Activated CD8-positive, alpha-beta T cell treated with anti-CD3 and anti-CD28 coated beads, Interleukin-2, amount 10 ng/mL, durations not matched to agents 7 days and 5 days (primary cell): ENCODE measurements at regions not wholly inside any gene's neighbourhood (a gene's known extent, or its start where the extent isn't known, plus 50 kb on each side); places are given as distances from the start of the nearest gene placed in this dataset.

Experiments
- ATAC-seq: fragments of 150-1000 bp; cut with Tn5 transposase; one replicate; pipeline ENCODE4 v1.10.0; 2021; ENCODE audit warnings: moderate library complexity
- CTCF ChIA-PET: fragments of 350-600 bp; sonication (Branson Sonifier 250); formaldehyde crosslinking; loops from one replicate; lab custom pipeline; 2021; ENCODE audit warnings: antibody characterized with exemption; lab: Charles Lee
- POLR2A ChIA-PET: fragments of 350-600 bp; sonication (Branson Sonifier 250); formaldehyde crosslinking; loops from one replicate; lab custom pipeline; 2021; ENCODE audit warnings: antibody characterized with exemption; lab: Charles Lee
- DNase-seq: peaks from one replicate; pipeline ENCODE4 v3.0.0-alpha.2; 2020
- H3K27ac Mint-ChIP-seq: one replicate; pipeline ENCODE4 v1.8.0; 2021; ENCODE audit warnings: mild to moderate bottlenecking, mixed read lengths
- H3K27me3 Mint-ChIP-seq: one replicate; pipeline ENCODE4 v1.8.0; 2021; ENCODE audit warnings: low read depth, mixed read lengths
- H3K36me3 Mint-ChIP-seq: one replicate; pipeline ENCODE4 v1.8.0; 2021; ENCODE audit warnings: low read depth, mixed read lengths
- H3K4me1 Mint-ChIP-seq: one replicate; pipeline ENCODE4 v1.8.0; 2021; ENCODE audit warnings: low read depth, mixed read lengths
- H3K4me3 Mint-ChIP-seq: one replicate; pipeline ENCODE4 v1.8.0; 2021; ENCODE audit warnings: mild to moderate bottlenecking, mixed read lengths
- H3K9me3 Mint-ChIP-seq: one replicate; pipeline ENCODE4 v1.8.0; 2022; ENCODE audit warnings: mixed read lengths; ENCODE audit not compliant: insufficient read depth

DNA sequence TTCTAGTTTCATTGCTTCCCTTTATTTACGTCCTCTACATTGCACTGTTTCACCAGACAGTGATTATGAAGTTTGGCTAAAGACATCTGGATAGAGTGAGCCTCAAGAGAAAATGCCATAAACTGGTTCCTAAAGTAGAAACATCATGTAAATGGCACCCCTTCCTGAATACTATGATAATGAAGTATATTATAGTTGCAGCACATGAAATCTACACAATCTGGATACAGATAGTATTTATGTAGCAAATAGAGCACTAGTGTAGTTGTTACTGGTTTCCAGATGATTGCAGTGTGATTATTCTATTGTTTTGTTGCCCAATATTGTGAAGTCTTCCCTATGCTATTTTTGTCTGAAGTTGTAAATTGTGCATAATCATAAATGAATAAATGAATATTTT lies 2786.9 kb upstream of the PCDH20 start:
- ATAC-seq (no peak), DNase-seq (no peak)
- Mint-ChIP-seq H3K4me3 (no peak overlapping the region), H3K36me3 (no peaks in the 10 kb centered on the region), H3K27me3 (no peaks in the 10 kb centered on the region), H3K4me1 (no peaks in the 10 kb centered on the region), H3K9me3 (peaks cover 12% of the 10 kb centered on the region), H3K27ac (no peak overlapping the region)
- POLR2A ChIA-PET: no interaction called here
- CTCF ChIA-PET: no interaction called here

- no peaks in the 10 kb centered on the region for H3K36me3 Mint-ChIP-seq
- no peak for ATAC-seq
Measured at GRCh38 chr13:64197232-64197631, 2781.6 kb upstream of the PCDH20 start.

DNA sequence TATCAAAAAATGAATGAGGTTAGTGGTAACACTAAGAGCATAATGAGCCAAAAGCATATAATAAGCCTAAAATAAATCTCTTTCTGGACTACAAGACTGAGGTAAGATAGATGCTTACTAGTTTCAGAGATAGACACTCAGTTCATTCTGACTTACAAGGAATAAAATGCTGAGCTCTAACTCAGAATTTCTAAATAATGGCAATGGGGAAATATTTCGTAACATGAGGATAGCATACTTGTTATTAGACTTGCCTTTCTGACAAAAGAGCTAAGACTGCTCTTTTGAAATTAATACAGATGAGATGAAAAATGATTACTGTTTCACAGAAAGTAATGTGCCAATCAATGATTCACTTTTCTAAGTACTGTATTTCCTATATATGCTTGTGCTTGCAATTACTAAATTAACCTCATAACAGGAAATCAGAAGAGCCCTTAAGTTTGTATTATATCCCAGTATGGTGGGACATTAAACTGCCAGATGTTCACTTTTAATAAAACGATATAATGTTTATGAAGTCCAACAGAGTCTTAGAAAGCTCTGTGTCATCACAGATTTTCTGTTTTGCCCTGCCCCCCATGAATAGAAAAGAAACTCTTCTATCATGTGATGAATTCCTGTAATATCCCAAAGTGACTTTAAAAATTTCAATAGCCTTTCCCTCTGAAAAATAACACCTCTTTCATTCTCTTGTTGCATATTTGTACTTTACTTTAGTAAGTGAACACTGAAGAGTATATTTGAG lies 2771.0 kb upstream of the PCDH20 start:
- DNase-seq (no peak), ATAC-seq (no peak)
- Mint-ChIP-seq H3K27me3 (no peaks in the 10 kb centered on the region), H3K9me3 (no peaks in the 10 kb centered on the region), H3K4me1 (no peaks in the 10 kb centered on the region), H3K36me3 (no peaks in the 10 kb centered on the region), H3K27ac (no peak overlapping the region), H3K4me3 (no peak overlapping the region)
- ChIA-PET POLR2A (no interaction called here), CTCF (no interaction called here)

More at GRCh38 chr13:64197232-64197631, 2781.6 kb upstream of the PCDH20 start:
- CTCF ChIA-PET: no interaction called here
- H3K4me3 Mint-ChIP-seq: no peak overlapping the region
- no peak overlapping the region for H3K27ac Mint-ChIP-seq
- H3K9me3 Mint-ChIP-seq: peaks cover 12% of the 10 kb centered on the region
- POLR2A ChIA-PET: no interaction called here
- no peaks in the 10 kb centered on the region for H3K27me3 Mint-ChIP-seq
- no peaks in the 10 kb centered on the region for H3K4me1 Mint-ChIP-seq
- DNase-seq: no peak

DNA sequence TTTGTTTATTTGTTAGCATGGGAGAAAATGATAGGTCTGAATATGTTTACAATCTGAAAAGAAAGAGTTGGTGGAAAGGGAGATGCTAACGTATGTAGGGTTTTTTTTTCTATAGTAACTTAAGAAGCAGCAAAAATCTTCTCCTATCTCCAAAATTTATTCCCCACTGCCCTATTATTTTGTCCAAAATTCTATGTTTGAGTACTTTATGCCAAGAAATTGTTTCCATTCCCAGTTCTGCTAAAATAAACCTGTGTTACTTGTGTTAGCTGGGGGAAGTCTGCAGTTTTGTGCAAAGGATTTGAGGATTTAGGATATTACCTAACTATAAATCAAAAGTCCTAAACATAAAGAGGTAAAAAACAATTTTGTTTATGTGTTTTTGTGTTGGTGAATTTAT lies 2770.4 kb upstream of the PCDH20 start:
- Mint-ChIP-seq H3K4me3 (no peak overlapping the region), H3K27ac (no peak overlapping the region), H3K9me3 (peaks cover 4% of the 10 kb centered on the region), H3K27me3 (no peaks in the 10 kb centered on the region), H3K4me1 (no peaks in the 10 kb centered on the region), H3K36me3 (no peaks in the 10 kb centered on the region)
- CTCF ChIA-PET: no interaction called here
- POLR2A ChIA-PET: no interaction called here
- ATAC-seq: no peak
- no peak for DNase-seq

- Mint-ChIP-seq H3K9me3 (peaks cover 8% of the 10 kb centered on the region), H3K27ac (no peak overlapping the region), H3K4me3 (no peak overlapping the region), H3K36me3 (no peaks in the 10 kb centered on the region), H3K27me3 (no peaks in the 10 kb centered on the region), H3K4me1 (no peaks in the 10 kb centered on the region)
- ChIA-PET POLR2A (no interaction called here), CTCF (no interaction called here)
- DNase-seq: no peak
- ATAC-seq: no peak
Measured at GRCh38 chr13:64180756-64181155, 2765.1 kb upstream of the PCDH20 start.

DNA sequence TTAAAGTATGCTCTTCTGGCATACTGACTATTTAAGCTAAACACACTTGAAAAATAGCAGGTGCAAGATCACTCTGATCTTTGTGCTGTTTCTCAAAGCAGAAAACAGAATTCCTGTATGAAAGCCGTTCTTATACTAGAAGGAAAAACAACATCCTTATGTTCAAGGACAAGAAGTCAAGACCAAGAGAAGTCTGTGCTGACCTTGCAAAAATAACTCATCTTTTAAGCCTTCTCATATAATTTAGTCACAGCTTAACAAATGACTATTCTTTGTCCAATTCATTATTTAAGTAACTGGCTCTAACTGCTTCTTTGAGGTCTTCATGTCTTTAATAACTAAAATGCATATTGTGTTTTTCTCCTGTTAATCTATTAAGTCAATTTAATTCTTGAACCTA lies 2750.2 kb upstream of the PCDH20 start:
- DNase-seq (no peak), ATAC-seq (no peak)
- no peak overlapping the region for H3K4me3 Mint-ChIP-seq
- no peak overlapping the region for H3K27ac Mint-ChIP-seq
- H3K36me3 Mint-ChIP-seq: no peaks in the 10 kb centered on the region
- no peaks in the 10 kb centered on the region for H3K27me3 Mint-ChIP-seq
- CTCF ChIA-PET: no interaction called here
- H3K4me1 Mint-ChIP-seq: no peaks in the 10 kb centered on the region
- POLR2A ChIA-PET: no interaction called here
- no peaks in the 10 kb centered on the region for H3K9me3 Mint-ChIP-seq

GRCh38 chr13:64164435-64164834 lies 2748.8 kb upstream of the PCDH20 start:
- Mint-ChIP-seq H3K4me3 (no peak overlapping the region), H3K4me1 (no peaks in the 10 kb centered on the region), H3K27me3 (no peaks in the 10 kb centered on the region), H3K36me3 (no peaks in the 10 kb centered on the region), H3K27ac (no peak overlapping the region), H3K9me3 (no peaks in the 10 kb centered on the region)
- CTCF ChIA-PET: no interaction called here
- ATAC-seq (no peak), DNase-seq (no peak)
- POLR2A ChIA-PET: no interaction called here

DNA sequence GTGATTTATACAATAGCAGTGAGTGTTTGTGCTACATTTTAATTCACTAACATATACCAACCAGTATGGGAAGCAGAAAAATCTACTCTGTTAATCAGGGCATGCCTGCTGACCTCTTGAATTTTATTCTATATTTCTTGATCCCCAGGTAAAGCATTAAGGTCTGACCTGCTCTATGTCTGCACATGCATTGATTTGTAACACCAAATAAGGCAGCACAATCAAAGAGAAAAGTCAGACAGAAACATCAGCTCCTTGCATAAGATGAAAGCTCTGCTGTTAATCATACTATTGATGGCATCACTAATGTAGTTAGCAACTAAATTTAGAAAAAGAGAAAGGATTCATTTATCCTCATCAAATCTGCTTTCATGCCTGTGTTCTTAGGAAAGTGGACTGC lies 2744.8 kb upstream of the PCDH20 start:
- Mint-ChIP-seq H3K4me3 (no peak overlapping the region), H3K27me3 (no peaks in the 10 kb centered on the region), H3K4me1 (no peaks in the 10 kb centered on the region), H3K9me3 (peaks cover 4% of the 10 kb centered on the region), H3K27ac (no peak overlapping the region), H3K36me3 (no peaks in the 10 kb centered on the region)
- POLR2A ChIA-PET: no interaction called here
- CTCF ChIA-PET: no interaction called here
- DNase-seq (no peak), ATAC-seq (no peak)

- no peaks in the 10 kb centered on the region for H3K4me1 Mint-ChIP-seq
- H3K36me3 Mint-ChIP-seq: no peaks in the 10 kb centered on the region
Measured at GRCh38 chr13:64158908-64159307, 2743.3 kb upstream of the PCDH20 start.

DNA sequence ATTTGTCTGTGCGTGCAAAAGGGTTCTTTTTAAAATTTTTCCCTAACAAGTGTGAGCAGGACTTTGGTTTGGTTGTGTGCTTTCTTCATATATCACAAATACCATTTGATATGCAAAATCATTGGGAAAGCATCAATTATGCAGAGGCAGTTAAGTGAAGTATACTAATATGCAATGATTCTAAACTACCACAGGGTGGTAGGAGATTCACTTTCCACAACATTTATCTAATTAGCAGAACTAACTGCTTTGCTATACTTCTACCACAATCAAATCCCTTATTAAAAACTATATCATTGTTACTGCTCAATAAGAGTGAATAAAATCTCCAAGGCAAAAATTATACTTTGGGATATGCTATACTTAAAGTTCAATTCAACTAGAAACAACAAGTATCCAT lies 2738.9 kb upstream of the PCDH20 start:
- Mint-ChIP-seq H3K36me3 (no peaks in the 10 kb centered on the region), H3K4me1 (no peaks in the 10 kb centered on the region), H3K27me3 (no peaks in the 10 kb centered on the region), H3K9me3 (peaks cover 4% of the 10 kb centered on the region), H3K27ac (no peak overlapping the region), H3K4me3 (no peak overlapping the region)
- POLR2A ChIA-PET: no interaction called here
- ATAC-seq (no peak), DNase-seq (no peak)
- CTCF ChIA-PET: no interaction called here

More at GRCh38 chr13:64158908-64159307, 2743.3 kb upstream of the PCDH20 start:
- no peak for ATAC-seq
- no peak overlapping the region for H3K27ac Mint-ChIP-seq
- peaks cover 4% of the 10 kb centered on the region for H3K9me3 Mint-ChIP-seq
- no peaks in the 10 kb centered on the region for H3K27me3 Mint-ChIP-seq
- ChIA-PET CTCF (no interaction called here), POLR2A (no interaction called here)
- H3K4me3 Mint-ChIP-seq: no peak overlapping the region
- DNase-seq: no peak

DNA sequence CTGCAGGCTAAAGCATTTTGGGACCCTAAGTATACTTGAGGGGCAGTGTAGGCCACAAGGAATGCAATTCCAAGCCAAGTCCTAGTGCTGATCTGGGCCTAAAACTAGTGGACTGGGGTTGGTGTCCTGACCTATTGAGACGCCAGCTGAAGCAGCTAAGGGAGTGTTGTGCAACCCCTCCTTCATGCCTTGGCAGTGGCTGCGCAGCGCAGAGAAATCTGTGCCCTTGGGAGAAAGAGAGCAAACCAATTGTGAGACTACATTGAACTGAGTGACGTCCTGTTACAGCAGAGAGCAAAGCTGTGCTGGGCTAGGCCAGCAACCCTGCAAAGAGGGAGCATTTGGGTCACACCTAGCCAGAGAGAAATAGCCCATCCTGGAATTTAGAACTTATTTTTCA lies 2715.0 kb upstream of the PCDH20 start:
- no peaks in the 10 kb centered on the region for H3K4me1 Mint-ChIP-seq
- no peak overlapping the region for H3K27ac Mint-ChIP-seq
- peaks cover 13% of the 10 kb centered on the region for H3K9me3 Mint-ChIP-seq
- H3K27me3 Mint-ChIP-seq: no peaks in the 10 kb centered on the region
- CTCF ChIA-PET: no interaction called here
- no peak for ATAC-seq
- no peaks in the 10 kb centered on the region for H3K36me3 Mint-ChIP-seq
- H3K4me3 Mint-ChIP-seq: no peak overlapping the region
- POLR2A ChIA-PET: no interaction called here
- DNase-seq: no peak

GRCh38 chr13:64130171-64130570 lies 2714.5 kb upstream of the PCDH20 start:
- CTCF ChIA-PET: no interaction called here
- no peak overlapping the region for H3K27ac Mint-ChIP-seq
- H3K4me3 Mint-ChIP-seq: no peak overlapping the region
- H3K27me3 Mint-ChIP-seq: no peaks in the 10 kb centered on the region
- POLR2A ChIA-PET: no interaction called here
- DNase-seq (no peak), ATAC-seq (no peak)
- no peaks in the 10 kb centered on the region for H3K36me3 Mint-ChIP-seq
- H3K9me3 Mint-ChIP-seq: peaks cover 13% of the 10 kb centered on the region
- no peaks in the 10 kb centered on the region for H3K4me1 Mint-ChIP-seq

GRCh38 chr13:64127856-64128255 lies 2712.2 kb upstream of the PCDH20 start:
- ATAC-seq: no peak

More at GRCh38 chr13:64127856-64128255, 2712.2 kb upstream of the PCDH20 start:
- POLR2A ChIA-PET: no interaction called here
- CTCF ChIA-PET: no interaction called here
- no peak overlapping the region for H3K27ac Mint-ChIP-seq
- no peaks in the 10 kb centered on the region for H3K4me1 Mint-ChIP-seq
- H3K4me3 Mint-ChIP-seq: no peak overlapping the region
- H3K27me3 Mint-ChIP-seq: no peaks in the 10 kb centered on the region
- H3K36me3 Mint-ChIP-seq: no peaks in the 10 kb centered on the region
- DNase-seq: no peak
- peaks cover under 1% of the 10 kb centered on the region for H3K9me3 Mint-ChIP-seq
